ENCODE measurements at regions not wholly inside any gene's neighbourhood (a gene's known extent, or its start where the extent isn't known, plus 50 kb on each side); places are given as distances from the start of the nearest gene placed in this dataset.

DNA sequence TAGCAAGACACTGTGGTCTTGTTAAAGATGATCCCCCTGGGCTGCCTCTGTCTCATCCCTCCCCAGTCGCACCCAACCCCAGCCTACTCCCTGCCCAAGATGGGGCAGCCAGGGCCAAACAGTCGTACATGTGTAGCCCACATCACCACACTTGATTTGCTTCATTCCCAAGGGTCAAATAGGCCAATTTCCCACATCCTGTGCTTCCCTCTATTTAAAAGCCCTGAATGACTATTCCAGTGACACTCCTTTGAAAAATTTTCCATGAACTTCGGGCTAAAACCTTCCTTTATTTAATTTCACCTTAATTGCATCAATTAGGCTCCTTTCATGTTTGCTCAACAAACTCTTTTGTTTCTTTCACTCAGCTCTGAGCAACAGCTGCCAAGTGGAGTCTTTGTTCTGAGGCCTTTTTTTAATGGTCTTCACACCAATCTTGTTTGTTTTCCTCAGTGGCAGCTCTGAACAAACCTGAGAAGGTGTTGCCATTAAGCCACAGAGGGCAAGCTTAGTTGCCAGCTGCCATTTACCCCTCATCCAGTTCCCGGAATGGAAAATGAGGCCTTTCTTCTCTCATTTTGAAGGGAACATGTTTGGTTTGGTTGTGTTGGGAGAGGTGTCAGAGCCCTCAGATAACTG lies 126.9 kb downstream of the APIP start:
- TF ChIP-seq, protein P1, sequence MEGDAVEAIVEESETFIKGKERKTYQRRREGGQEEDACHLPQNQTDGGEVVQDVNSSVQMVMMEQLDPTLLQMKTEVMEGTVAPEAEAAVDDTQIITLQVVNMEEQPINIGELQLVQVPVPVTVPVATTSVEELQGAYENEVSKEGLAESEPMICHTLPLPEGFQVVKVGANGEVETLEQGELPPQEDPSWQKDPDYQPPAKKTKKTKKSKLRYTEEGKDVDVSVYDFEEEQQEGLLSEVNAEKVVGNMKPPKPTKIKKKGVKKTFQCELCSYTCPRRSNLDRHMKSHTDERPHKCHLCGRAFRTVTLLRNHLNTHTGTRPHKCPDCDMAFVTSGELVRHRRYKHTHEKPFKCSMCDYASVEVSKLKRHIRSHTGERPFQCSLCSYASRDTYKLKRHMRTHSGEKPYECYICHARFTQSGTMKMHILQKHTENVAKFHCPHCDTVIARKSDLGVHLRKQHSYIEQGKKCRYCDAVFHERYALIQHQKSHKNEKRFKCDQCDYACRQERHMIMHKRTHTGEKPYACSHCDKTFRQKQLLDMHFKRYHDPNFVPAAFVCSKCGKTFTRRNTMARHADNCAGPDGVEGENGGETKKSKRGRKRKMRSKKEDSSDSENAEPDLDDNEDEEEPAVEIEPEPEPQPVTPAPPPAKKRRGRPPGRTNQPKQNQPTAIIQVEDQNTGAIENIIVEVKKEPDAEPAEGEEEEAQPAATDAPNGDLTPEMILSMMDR (IDR thresholded peaks at IDR 0.05): no peak
- no peak for TF ChIP-seq POLR2A (IDR thresholded peaks at IDR 0.05)

Data from adrenal gland (tissue), 5 donors.